ENCODE measurements at regions not wholly inside any gene's neighbourhood (a gene's known extent, or its start where the extent isn't known, plus 50 kb on each side); places are given as distances from the start of the nearest gene placed in this dataset.

GRCh38 chr5:3234566-3234965 is 361.1 kb upstream of the IRX1 start (continued):
- TF ChIP-seq NKRF (IDR thresholded peaks at IDR 0.05; ENCODE audit: borderline replicate concordance) (no peak), XRCC5 (IDR thresholded peaks at IDR 0.05; ENCODE audit: low read depth, low read length) (no peak)
- TF ChIP-seq, protein P1, sequence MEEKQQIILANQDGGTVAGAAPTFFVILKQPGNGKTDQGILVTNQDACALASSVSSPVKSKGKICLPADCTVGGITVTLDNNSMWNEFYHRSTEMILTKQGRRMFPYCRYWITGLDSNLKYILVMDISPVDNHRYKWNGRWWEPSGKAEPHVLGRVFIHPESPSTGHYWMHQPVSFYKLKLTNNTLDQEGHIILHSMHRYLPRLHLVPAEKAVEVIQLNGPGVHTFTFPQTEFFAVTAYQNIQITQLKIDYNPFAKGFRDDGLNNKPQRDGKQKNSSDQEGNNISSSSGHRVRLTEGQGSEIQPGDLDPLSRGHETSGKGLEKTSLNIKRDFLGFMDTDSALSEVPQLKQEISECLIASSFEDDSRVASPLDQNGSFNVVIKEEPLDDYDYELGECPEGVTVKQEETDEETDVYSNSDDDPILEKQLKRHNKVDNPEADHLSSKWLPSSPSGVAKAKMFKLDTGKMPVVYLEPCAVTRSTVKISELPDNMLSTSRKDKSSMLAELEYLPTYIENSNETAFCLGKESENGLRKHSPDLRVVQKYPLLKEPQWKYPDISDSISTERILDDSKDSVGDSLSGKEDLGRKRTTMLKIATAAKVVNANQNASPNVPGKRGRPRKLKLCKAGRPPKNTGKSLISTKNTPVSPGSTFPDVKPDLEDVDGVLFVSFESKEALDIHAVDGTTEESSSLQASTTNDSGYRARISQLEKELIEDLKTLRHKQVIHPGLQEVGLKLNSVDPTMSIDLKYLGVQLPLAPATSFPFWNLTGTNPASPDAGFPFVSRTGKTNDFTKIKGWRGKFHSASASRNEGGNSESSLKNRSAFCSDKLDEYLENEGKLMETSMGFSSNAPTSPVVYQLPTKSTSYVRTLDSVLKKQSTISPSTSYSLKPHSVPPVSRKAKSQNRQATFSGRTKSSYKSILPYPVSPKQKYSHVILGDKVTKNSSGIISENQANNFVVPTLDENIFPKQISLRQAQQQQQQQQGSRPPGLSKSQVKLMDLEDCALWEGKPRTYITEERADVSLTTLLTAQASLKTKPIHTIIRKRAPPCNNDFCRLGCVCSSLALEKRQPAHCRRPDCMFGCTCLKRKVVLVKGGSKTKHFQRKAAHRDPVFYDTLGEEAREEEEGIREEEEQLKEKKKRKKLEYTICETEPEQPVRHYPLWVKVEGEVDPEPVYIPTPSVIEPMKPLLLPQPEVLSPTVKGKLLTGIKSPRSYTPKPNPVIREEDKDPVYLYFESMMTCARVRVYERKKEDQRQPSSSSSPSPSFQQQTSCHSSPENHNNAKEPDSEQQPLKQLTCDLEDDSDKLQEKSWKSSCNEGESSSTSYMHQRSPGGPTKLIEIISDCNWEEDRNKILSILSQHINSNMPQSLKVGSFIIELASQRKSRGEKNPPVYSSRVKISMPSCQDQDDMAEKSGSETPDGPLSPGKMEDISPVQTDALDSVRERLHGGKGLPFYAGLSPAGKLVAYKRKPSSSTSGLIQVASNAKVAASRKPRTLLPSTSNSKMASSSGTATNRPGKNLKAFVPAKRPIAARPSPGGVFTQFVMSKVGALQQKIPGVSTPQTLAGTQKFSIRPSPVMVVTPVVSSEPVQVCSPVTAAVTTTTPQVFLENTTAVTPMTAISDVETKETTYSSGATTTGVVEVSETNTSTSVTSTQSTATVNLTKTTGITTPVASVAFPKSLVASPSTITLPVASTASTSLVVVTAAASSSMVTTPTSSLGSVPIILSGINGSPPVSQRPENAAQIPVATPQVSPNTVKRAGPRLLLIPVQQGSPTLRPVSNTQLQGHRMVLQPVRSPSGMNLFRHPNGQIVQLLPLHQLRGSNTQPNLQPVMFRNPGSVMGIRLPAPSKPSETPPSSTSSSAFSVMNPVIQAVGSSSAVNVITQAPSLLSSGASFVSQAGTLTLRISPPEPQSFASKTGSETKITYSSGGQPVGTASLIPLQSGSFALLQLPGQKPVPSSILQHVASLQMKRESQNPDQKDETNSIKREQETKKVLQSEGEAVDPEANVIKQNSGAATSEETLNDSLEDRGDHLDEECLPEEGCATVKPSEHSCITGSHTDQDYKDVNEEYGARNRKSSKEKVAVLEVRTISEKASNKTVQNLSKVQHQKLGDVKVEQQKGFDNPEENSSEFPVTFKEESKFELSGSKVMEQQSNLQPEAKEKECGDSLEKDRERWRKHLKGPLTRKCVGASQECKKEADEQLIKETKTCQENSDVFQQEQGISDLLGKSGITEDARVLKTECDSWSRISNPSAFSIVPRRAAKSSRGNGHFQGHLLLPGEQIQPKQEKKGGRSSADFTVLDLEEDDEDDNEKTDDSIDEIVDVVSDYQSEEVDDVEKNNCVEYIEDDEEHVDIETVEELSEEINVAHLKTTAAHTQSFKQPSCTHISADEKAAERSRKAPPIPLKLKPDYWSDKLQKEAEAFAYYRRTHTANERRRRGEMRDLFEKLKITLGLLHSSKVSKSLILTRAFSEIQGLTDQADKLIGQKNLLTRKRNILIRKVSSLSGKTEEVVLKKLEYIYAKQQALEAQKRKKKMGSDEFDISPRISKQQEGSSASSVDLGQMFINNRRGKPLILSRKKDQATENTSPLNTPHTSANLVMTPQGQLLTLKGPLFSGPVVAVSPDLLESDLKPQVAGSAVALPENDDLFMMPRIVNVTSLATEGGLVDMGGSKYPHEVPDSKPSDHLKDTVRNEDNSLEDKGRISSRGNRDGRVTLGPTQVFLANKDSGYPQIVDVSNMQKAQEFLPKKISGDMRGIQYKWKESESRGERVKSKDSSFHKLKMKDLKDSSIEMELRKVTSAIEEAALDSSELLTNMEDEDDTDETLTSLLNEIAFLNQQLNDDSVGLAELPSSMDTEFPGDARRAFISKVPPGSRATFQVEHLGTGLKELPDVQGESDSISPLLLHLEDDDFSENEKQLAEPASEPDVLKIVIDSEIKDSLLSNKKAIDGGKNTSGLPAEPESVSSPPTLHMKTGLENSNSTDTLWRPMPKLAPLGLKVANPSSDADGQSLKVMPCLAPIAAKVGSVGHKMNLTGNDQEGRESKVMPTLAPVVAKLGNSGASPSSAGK (IDR thresholded peaks at IDR 0.05) = no peak
